Fibroblast of lung (primary cell): ENCODE measurements at regions not wholly inside any gene's neighbourhood (a gene's known extent, or its start where the extent isn't known, plus 50 kb on each side); places are given as distances from the start of the nearest gene placed in this dataset.

Experiments used
- DNase-seq, 2 donors: peaks; one replicate each; pipeline versions ENCODE4 v3.0.0 to v3.0.0-alpha.2; 2010; ENCODE audit warnings: low read depth in 2 of 2
- H2AFZ ChIP-seq: 2 replicates; pipeline ENCODE4 v1.5.1; 2012; ENCODE audit warnings: low read length, control low read depth, inconsistent platforms
- H3K27ac ChIP-seq: 2 replicates; pipeline ENCODE4 v1.5.1; 2011; ENCODE audit warnings: low read length, control low read depth; ENCODE audit not compliant: insufficient read depth
- H3K27me3 ChIP-seq: 2 replicates; pipeline ENCODE4 v1.5.1; 2011; ENCODE audit warnings: mild to moderate bottlenecking, low read length; ENCODE audit not compliant: control insufficient read depth, insufficient read depth
- H3K36me3 ChIP-seq: 2 replicates; pipeline ENCODE4 v1.5.1; 2011; ENCODE audit warnings: low read length; ENCODE audit not compliant: control insufficient read depth, insufficient read depth
- H3K4me1 ChIP-seq: 2 replicates; pipeline ENCODE4 v1.5.1; 2011; ENCODE audit warnings: low read length; ENCODE audit not compliant: control insufficient read depth, insufficient read depth; ENCODE audit errors: extremely low read depth
- H3K4me2 ChIP-seq: 2 replicates; pipeline ENCODE4 v1.5.1; 2011; ENCODE audit warnings: low read length, control low read depth; ENCODE audit not compliant: insufficient read depth; ENCODE audit errors: extremely low read depth
- H3K4me3 ChIP-seq, 4 experiments: fragments of 200-600 bp in 1 of 4; sonication (generic) in 1 of 4; replicated peaks in 1 of 4; 2 replicates each; pipeline ENCODE4 v1.5.1; 2011 to 2016; ENCODE audit warnings: low read length in 4 of 4, low read depth in 3 of 4, mild to moderate bottlenecking in 3 of 4, control low read depth in 2 of 4, inconsistent platforms in 1 of 4, mixed read lengths in 1 of 4; ENCODE audit not compliant: insufficient read depth in 1 of 4; ENCODE audit errors: control extremely low read depth in 1 of 4
- H3K79me2 ChIP-seq: 2 replicates; pipeline ENCODE4 v1.5.1; 2012; ENCODE audit warnings: mild to moderate bottlenecking, low read length, inconsistent platforms; ENCODE audit not compliant: control insufficient read depth, insufficient read depth
- H3K9ac ChIP-seq: 2 replicates; pipeline ENCODE4 v1.5.1; 2011; ENCODE audit warnings: mild to moderate bottlenecking, low read length, control low read depth; ENCODE audit not compliant: insufficient read depth
- H3K9me3 ChIP-seq: 2 replicates; pipeline ENCODE4 v1.5.1; 2012; ENCODE audit warnings: low read depth, low read length; ENCODE audit not compliant: control insufficient read depth, insufficient read depth
- H4K20me1 ChIP-seq: 2 replicates; pipeline ENCODE4 v1.5.1; 2011; ENCODE audit warnings: low read length; ENCODE audit not compliant: control insufficient read depth, insufficient read depth; ENCODE audit errors: extremely low read depth
- EZH2 ChIP-seq: IDR thresholded peaks from 2 replicates; pipeline ENCODE4 v1.5.1; 2012; ENCODE audit warnings: low read length, control low read depth, mild to moderate bottlenecking; ENCODE audit errors: missing control alignments
- TF ChIP-seq, protein P1 (sequence below), 2 donors: IDR thresholded peaks in 1 of 2; conservative IDR thresholded peaks in 1 of 2; 1 replicate in 1 of 2; 2 replicates in 1 of 2; pipeline ENCODE4 v1.5.1; 2011 to 2012; ENCODE audit warnings: low read length in 2 of 2, control low read depth in 1 of 2, inconsistent platforms in 1 of 2, low read depth in 1 of 2, mild to moderate bottlenecking in 1 of 2

DNA sequence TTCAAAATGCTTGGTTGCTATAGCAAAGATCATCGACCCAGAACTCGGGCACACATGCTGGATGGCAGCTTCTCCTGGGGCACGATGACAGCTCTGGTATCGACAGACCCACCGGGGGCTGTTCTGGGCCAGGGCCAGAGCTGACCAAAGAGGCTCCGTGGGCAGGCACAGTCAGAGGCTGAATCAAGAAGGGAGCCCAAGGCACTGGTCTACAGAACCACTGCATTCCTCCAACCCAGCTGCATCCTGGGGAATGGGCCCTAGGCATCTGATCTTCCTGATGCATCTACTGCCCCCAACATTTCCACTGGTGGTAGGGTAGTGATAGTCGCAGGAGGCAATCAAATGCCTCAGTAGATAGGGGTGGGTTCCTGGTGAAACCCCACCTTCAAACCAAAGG, 470.3 kb downstream of the TBC1D22A start:
- Histone ChIP-seq H3K4me3 (no peak overlapping the region), H4K20me1 (no peaks in the 10 kb centered on the region), H3K4me1 (no peaks in the 10 kb centered on the region), H3K9me3 (no peaks in the 10 kb centered on the region), H3K27me3 (no peaks in the 10 kb centered on the region), H3K36me3 (no peaks in the 10 kb centered on the region), H3K79me2 (no peaks in the 10 kb centered on the region), H3K9ac (no peak overlapping the region), H3K4me2 (no peak overlapping the region), H2AFZ (no peak overlapping the region), H3K27ac (no peak overlapping the region)
- DNase-seq = no peak
- no peak for TF ChIP-seq EZH2
- TF ChIP-seq, protein P1, sequence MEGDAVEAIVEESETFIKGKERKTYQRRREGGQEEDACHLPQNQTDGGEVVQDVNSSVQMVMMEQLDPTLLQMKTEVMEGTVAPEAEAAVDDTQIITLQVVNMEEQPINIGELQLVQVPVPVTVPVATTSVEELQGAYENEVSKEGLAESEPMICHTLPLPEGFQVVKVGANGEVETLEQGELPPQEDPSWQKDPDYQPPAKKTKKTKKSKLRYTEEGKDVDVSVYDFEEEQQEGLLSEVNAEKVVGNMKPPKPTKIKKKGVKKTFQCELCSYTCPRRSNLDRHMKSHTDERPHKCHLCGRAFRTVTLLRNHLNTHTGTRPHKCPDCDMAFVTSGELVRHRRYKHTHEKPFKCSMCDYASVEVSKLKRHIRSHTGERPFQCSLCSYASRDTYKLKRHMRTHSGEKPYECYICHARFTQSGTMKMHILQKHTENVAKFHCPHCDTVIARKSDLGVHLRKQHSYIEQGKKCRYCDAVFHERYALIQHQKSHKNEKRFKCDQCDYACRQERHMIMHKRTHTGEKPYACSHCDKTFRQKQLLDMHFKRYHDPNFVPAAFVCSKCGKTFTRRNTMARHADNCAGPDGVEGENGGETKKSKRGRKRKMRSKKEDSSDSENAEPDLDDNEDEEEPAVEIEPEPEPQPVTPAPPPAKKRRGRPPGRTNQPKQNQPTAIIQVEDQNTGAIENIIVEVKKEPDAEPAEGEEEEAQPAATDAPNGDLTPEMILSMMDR (conservative IDR thresholded peaks at IDR 0.05 in 1 of 2, IDR thresholded peaks at IDR 0.05 in 1 of 2; ENCODE audit: low read depth in 1 of 2, low read length in 2 of 2) = no peak

DNA sequence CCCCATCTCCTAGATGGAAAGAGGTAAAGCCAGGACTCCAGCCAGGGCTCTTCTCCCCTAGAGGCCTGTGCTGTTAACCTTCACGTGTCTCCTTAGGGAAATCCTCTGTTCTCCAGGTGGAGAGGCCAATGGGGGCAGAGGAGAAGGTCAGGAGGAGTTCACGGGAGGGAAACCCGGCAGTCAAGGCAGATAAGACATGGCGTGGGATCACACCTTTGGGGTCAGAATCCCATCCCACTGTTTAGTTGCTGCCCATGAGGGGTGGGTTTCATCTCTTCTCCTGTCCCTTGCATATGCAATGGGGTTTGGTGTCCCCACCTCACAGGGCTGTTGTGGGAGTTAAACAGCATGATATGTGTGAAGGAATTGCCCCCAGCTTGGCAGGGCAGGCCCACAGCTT, 469.7 kb downstream of the TBC1D22A start:
- H3K4me2 ChIP-seq = no peak overlapping the region
- no peaks in the 10 kb centered on the region for H3K79me2 ChIP-seq
- no peak overlapping the region for H3K9ac ChIP-seq
- no peaks in the 10 kb centered on the region for H4K20me1 ChIP-seq
- H3K27me3 ChIP-seq = no peaks in the 10 kb centered on the region
- no peak overlapping the region for H3K27ac ChIP-seq
- no peak overlapping the region for H2AFZ ChIP-seq
- no peak for TF ChIP-seq EZH2
- TF ChIP-seq, protein P1 (conservative IDR thresholded peaks at IDR 0.05 in 1 of 2, IDR thresholded peaks at IDR 0.05 in 1 of 2; ENCODE audit: low read depth in 1 of 2, low read length in 2 of 2) = no peak
- H3K4me1 ChIP-seq = no peaks in the 10 kb centered on the region
- no peak for DNase-seq
- no peak overlapping the region for H3K4me3 ChIP-seq
- H3K9me3 ChIP-seq = no peaks in the 10 kb centered on the region
- H3K36me3 ChIP-seq = no peaks in the 10 kb centered on the region

DNA sequence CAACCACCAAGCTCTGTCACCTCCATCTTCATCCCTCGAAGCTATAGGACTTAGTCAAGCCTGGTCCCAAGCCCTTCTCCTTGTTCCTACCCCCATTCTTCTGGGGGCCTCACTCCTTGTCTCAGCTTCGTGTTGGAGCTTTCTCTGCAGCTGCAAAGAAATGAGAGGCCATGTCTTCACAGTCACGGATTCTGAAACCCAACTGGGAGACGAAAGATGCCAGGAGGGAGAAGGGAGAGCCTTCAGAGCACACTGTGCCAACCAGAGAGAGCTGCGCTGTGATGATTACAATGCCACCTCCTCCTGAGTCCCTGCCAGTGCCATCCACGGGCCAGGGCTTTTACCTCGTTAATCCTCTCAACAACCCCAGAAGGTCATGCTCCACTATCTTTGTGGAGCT, 469.3 kb downstream of the TBC1D22A start:
- Histone ChIP-seq H2AFZ (no peak overlapping the region), H3K27ac (no peak overlapping the region), H3K9ac (no peak overlapping the region), H3K4me1 (no peaks in the 10 kb centered on the region), H3K4me3 (no peak overlapping the region), H3K9me3 (no peaks in the 10 kb centered on the region), H3K4me2 (no peak overlapping the region), H3K79me2 (no peaks in the 10 kb centered on the region), H3K36me3 (no peaks in the 10 kb centered on the region), H4K20me1 (no peaks in the 10 kb centered on the region), H3K27me3 (no peaks in the 10 kb centered on the region)
- TF ChIP-seq EZH2 = no peak
- TF ChIP-seq, protein P1 (conservative IDR thresholded peaks at IDR 0.05 in 1 of 2, IDR thresholded peaks at IDR 0.05 in 1 of 2; ENCODE audit: low read depth in 1 of 2, low read length in 2 of 2) = no peak
- no peak for DNase-seq
